ENCODE measurements at regions not wholly inside any gene's neighbourhood (a gene's known extent, or its start where the extent isn't known, plus 50 kb on each side); places are given as distances from the start of the nearest gene placed in this dataset.
"Not testable (repeated sequence)": the region's sequence is repeated elsewhere in the genome, so short reads cannot be mapped to it uniquely, and the experiment has no call there.

- DNase-seq, result no peak
Measured at GRCh38 chr1:193927550-193927949, 741.1 kb upstream of the B3GALT2 start.

- no peak for DNase-seq
Measured at GRCh38 chr1:193926956-193927355, 740.5 kb upstream of the B3GALT2 start.

GRCh38 chr1:193919827-193920226 is 733.4 kb upstream of the B3GALT2 start:
- no peak for DNase-seq

GRCh38 chr1:193916452-193916851 is 730.0 kb upstream of the B3GALT2 start:
- DNase-seq, result no peak

GRCh38 chr1:193914871-193915270 is 728.5 kb upstream of the B3GALT2 start:
- DNase-seq, result no peak

GRCh38 chr1:193909406-193910082 is 723.1 kb upstream of the B3GALT2 start:
- DNase-seq, result no peak

- DNase-seq, result peak; percentile 2
Measured at GRCh38 chr1:193905288-193906085, 719.1 kb upstream of the B3GALT2 start.

GRCh38 chr1:193891788-193892187 is 705.4 kb upstream of the B3GALT2 start:
- DNase-seq, result no peak

- DNase-seq, result no peak
Measured at GRCh38 chr1:193890935-193891334, 704.5 kb upstream of the B3GALT2 start.

GRCh38 chr1:193884848-193885558 is 698.6 kb upstream of the B3GALT2 start:
- DNase-seq, result peak; percentile 61

GRCh38 chr1:193877920-193878319 is 691.5 kb upstream of the B3GALT2 start:
- not testable (repeated sequence) for DNase-seq

GRCh38 chr1:193868425-193868824 is 682.0 kb upstream of the B3GALT2 start:
- no peak for DNase-seq

- no peak for DNase-seq
Measured at GRCh38 chr1:193856261-193856660, 669.8 kb upstream of the B3GALT2 start.

- DNase-seq, result peak; percentile 50
Measured at GRCh38 chr1:193850745-193851144, 664.3 kb upstream of the B3GALT2 start.

- no peak for DNase-seq
Measured at GRCh38 chr1:193846876-193847604, 660.6 kb upstream of the B3GALT2 start.

- DNase-seq, result no peak
Measured at GRCh38 chr1:193846411-193846810, 660.0 kb upstream of the B3GALT2 start.

GRCh38 chr1:193841857-193842256 is 655.4 kb upstream of the B3GALT2 start:
- DNase-seq, result no peak

- DNase-seq, result no peak
Measured at GRCh38 chr1:193831465-193831864, 645.1 kb upstream of the B3GALT2 start.

GRCh38 chr1:193827516-193827915 is 641.1 kb upstream of the B3GALT2 start:
- DNase-seq, result no peak

- no peak for DNase-seq
Measured at GRCh38 chr1:193819376-193819775, 633.0 kb upstream of the B3GALT2 start.

- no peak for DNase-seq
Measured at GRCh38 chr1:193807208-193807607, 620.8 kb upstream of the B3GALT2 start.

- DNase-seq, result no peak
Measured at GRCh38 chr1:193806079-193807048, 620.0 kb upstream of the B3GALT2 start.

Data from NCI-H146 (cell line).